ENCODE measurements at regions not wholly inside any gene's neighbourhood (a gene's known extent, or its start where the extent isn't known, plus 50 kb on each side); places are given as distances from the start of the nearest gene placed in this dataset.

DNA sequence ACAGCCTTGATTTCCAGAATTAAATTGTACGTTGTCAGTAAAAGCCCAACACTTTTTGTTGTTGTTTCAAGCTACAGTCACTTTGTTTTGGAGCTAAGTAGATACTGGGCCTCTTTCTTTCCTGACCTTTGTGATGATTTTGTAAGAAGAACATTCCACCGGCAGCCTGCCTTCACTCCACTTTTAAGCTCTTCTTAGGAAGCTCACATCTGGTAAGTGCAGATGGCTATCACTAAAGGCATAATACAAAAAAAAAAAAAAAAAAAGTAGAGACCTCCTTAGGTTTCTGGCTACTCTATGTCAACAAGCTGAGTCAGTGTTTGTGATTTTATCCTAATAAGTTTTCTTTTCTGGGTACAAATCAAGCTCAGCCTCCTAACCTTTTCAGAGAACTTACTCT is 1922.1 kb upstream of the WWC1 start:
- TF ChIP-seq, protein P1, sequence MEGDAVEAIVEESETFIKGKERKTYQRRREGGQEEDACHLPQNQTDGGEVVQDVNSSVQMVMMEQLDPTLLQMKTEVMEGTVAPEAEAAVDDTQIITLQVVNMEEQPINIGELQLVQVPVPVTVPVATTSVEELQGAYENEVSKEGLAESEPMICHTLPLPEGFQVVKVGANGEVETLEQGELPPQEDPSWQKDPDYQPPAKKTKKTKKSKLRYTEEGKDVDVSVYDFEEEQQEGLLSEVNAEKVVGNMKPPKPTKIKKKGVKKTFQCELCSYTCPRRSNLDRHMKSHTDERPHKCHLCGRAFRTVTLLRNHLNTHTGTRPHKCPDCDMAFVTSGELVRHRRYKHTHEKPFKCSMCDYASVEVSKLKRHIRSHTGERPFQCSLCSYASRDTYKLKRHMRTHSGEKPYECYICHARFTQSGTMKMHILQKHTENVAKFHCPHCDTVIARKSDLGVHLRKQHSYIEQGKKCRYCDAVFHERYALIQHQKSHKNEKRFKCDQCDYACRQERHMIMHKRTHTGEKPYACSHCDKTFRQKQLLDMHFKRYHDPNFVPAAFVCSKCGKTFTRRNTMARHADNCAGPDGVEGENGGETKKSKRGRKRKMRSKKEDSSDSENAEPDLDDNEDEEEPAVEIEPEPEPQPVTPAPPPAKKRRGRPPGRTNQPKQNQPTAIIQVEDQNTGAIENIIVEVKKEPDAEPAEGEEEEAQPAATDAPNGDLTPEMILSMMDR (conservative IDR thresholded peaks at IDR 0.05; ENCODE audit: low read depth, low read length): no peak
- DNase-seq (ENCODE audit: low read depth): no peak
- H3K4me3 ChIP-seq (ENCODE audit: low read length): no peak overlapping the region

DNA sequence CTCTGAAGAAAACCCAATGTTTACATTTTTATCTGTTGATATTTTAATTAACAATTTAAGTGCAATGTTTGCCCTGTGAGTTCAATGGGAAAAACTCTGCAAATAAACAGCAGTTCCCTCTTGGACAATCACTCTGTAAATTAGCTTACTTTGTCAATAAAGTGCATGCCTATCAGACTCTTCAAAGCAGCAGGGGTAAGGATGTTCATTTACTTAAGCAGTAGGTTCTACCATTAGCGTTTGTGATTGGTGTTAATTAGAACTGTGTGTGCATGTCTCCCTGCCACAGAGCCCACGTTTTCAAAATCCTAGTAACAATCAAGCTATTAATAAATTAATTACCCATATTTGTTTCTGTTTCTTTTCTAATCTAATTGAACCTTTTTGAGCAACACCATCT is 1921.6 kb upstream of the WWC1 start:
- TF ChIP-seq, protein P1 (conservative IDR thresholded peaks at IDR 0.05; ENCODE audit: low read depth, low read length): no peak
- DNase-seq (ENCODE audit: low read depth): no peak
- H3K4me3 ChIP-seq (ENCODE audit: low read length): no peak overlapping the region

- H3K4me3 ChIP-seq (ENCODE audit: low read length): peak overlapping the region; percentile 4
- no peak for DNase-seq (ENCODE audit: low read depth)
- TF ChIP-seq, protein P1 (conservative IDR thresholded peaks at IDR 0.05; ENCODE audit: low read depth, low read length): no peak
These were observed 1920.3 kb upstream of the WWC1 start for GRCh38 chr5:166370928-166371690.

DNA sequence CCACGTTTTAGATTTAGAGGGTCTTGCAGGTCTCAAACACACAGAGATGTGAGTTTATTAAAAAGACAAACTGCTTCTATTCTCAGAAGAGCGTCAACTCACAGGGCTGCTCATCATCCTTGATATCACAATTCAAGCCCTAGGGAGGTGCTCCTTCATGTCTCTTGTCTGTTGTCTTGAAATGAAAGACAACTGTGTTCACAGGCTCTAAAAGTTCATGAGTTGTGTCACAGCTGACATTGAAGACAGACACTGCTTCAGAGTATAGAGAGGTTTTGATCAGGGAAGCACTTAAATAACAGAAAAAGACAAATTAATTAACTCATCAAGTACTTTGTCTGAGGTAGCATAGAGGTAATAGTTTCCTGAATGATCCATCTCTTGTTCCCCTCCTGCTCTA is 1917.6 kb upstream of the WWC1 start:
- DNase-seq (ENCODE audit: low read depth): no peak
- TF ChIP-seq, protein P1 (conservative IDR thresholded peaks at IDR 0.05; ENCODE audit: low read depth, low read length): no peak
- H3K4me3 ChIP-seq (ENCODE audit: low read length): no peak overlapping the region

- DNase-seq (ENCODE audit: low read depth): no peak
- TF ChIP-seq, protein P1 (conservative IDR thresholded peaks at IDR 0.05; ENCODE audit: low read depth, low read length): no peak
- no peak overlapping the region for H3K4me3 ChIP-seq (ENCODE audit: low read length)
These were observed 1913.7 kb upstream of the WWC1 start for GRCh38 chr5:166377756-166378155.

DNA sequence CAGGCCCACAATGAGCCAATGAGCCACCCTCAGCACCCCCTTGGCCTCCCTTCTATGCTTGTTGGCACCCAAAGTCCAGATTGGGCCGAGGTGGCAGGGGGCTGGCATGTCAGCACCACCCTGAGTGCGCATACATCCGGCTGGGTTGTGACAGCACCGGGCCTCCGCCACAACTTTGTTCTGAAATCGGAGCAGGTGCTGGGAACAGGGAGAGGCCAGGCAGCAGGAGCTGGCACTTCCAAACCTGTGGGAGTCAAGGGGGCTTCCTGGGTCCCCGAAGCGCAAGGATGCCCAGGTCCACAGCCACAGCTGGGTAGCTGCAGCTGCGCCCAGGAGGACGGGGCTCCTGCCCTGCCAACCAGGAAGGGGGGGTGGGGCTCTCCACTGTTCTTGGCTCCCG is 1911.9 kb upstream of the WWC1 start:
- no peak for DNase-seq (ENCODE audit: low read depth)
- TF ChIP-seq, protein P1 (conservative IDR thresholded peaks at IDR 0.05; ENCODE audit: low read depth, low read length): no peak

GRCh38 chr5:166382031-166382430 is 1909.4 kb upstream of the WWC1 start:
- TF ChIP-seq, protein P1 (conservative IDR thresholded peaks at IDR 0.05; ENCODE audit: low read depth, low read length): peak; percentile 15
- no peak for DNase-seq (ENCODE audit: low read depth)
- no peak overlapping the region for H3K4me3 ChIP-seq (ENCODE audit: low read length)

More for the DNA sequence above, 1911.9 kb upstream of the WWC1 start:
- H3K4me3 ChIP-seq (ENCODE audit: low read length): no peak overlapping the region
